GM12878 (cell line): ENCODE measurements at regions not wholly inside any gene's neighbourhood (a gene's known extent, or its start where the extent isn't known, plus 50 kb on each side); places are given as distances from the start of the nearest gene placed in this dataset.

Experiments used
- ATAC-seq: fragments of 200-7000 bp; cut with Tn5 transposase; 3 replicates; pipeline ENCODE4 v1.9.1; 2020; ENCODE audit warnings: mild to moderate bottlenecking, moderate library complexity
- BruUV-seq: library from RNA; stranded (reverse); fragments of 400-500 nt; replicated peaks from 2 replicates; lab custom pipeline; 2021; lab: Mats Ljungman, UMichigan
- CTCF ChIA-PET: fragments of 300-600 bp; sonication (Branson Sonifier 250); formaldehyde crosslinking; extraction: SDS; loops from one replicate; lab custom pipeline; 2021; ENCODE audit warnings: inconsistent platforms; lab: Yijun Ruan, JAX
- POLR2A ChIA-PET: fragments of 350-600 bp; formaldehyde crosslinking; extraction: SDS; loops from one replicate; lab custom pipeline; 2021; ENCODE audit warnings: inconsistent platforms; lab: Charles Lee
- RAD21 ChIA-PET: fragments of 300-600 bp; sonication (Branson Sonifier 250); formaldehyde crosslinking; loops from one replicate; lab custom pipeline; 2023; ENCODE audit warnings: antibody characterized with exemption; ENCODE audit not compliant: unreplicated experiment; lab: Charles Lee
- SMC1A ChIA-PET: fragments of 300-600 bp; sonication (Branson Sonifier 250); formaldehyde crosslinking; loops from one replicate; lab custom pipeline; 2023; ENCODE audit not compliant: unreplicated experiment, uncharacterized antibody; lab: Charles Lee
- DNase-seq: peaks from one replicate; pipeline ENCODE4 v3.0.0-alpha.2; 2011; ENCODE audit warnings: low read depth, low spot score
- FAIRE-seq: peaks from 3 replicates; lab custom pipeline; 2011; peaks lifted over from hg19 to GRCh38; lab: Jason Lieb, UNC
- H2AFZ ChIP-seq: 2 replicates; pipeline ENCODE4 v1.6.0; 2011; ENCODE audit warnings: low read depth, low read length, control low read depth; ENCODE audit not compliant: control insufficient read depth
- H3K27ac ChIP-seq: 2 replicates; pipeline ENCODE4 v1.5.1; 2011; ENCODE audit warnings: control low read depth; ENCODE audit not compliant: control insufficient read depth, insufficient read depth
- H3K27me3 ChIP-seq, 2 experiments: replicated peaks in 1 of 2; 2 replicates each; pipeline versions ENCODE4 v1.6.0 to v1.6.1; 2011; ENCODE audit warnings: low read length in 1 of 2; ENCODE audit not compliant: control insufficient read depth in 2 of 2, insufficient read depth in 2 of 2
- H3K36me3 ChIP-seq, 2 experiments: 2 replicates each; pipeline ENCODE4 v1.5.1; 2011; ENCODE audit warnings: low read length in 1 of 2; ENCODE audit not compliant: control insufficient read depth in 2 of 2, insufficient read depth in 2 of 2
- H3K4me1 ChIP-seq: 2 replicates; pipeline ENCODE4 v1.6.1; 2011; ENCODE audit warnings: mild to moderate bottlenecking, low read length, moderate library complexity, mixed read lengths; ENCODE audit not compliant: control insufficient read depth, insufficient read depth
- H3K4me2 ChIP-seq: 2 replicates; pipeline ENCODE4 v1.6.0; 2011; ENCODE audit warnings: control low read depth; ENCODE audit not compliant: control insufficient read depth, insufficient read depth
- H3K4me3 ChIP-seq: fragments of 200-600 bp; sonication (generic); 2 replicates; pipeline ENCODE4 v1.5.1; 2016
- H3K79me2 ChIP-seq: 2 replicates; pipeline ENCODE4 v1.6.0; 2011; ENCODE audit warnings: low read length; ENCODE audit not compliant: control insufficient read depth, insufficient read depth
- H3K9ac ChIP-seq: 2 replicates; pipeline ENCODE4 v1.8.0; 2011; ENCODE audit warnings: low read length, control low read depth, mixed read lengths; ENCODE audit not compliant: control insufficient read depth, insufficient read depth
- H3K9me3 ChIP-seq: replicated peaks from 3 replicates; pipeline ENCODE4 v1.5.1; 2011; ENCODE audit warnings: mild to moderate bottlenecking, low read length; ENCODE audit not compliant: control insufficient read depth, insufficient read depth
- H4K20me1 ChIP-seq: 2 replicates; pipeline ENCODE4 v1.6.0; 2011; ENCODE audit not compliant: control insufficient read depth, insufficient read depth
- BRCA1 ChIP-seq: IDR thresholded peaks from 2 replicates; pipeline ENCODE4 v1.6.1; 2011; ENCODE audit warnings: low read depth, low read length, improper control_type of control experiment
- CREB1 ChIP-seq: IDR thresholded peaks from 2 replicates; pipeline ENCODE4 v1.6.1; 2012; ENCODE audit warnings: low read depth, mild to moderate bottlenecking, inconsistent platforms
- FOS ChIP-seq: IDR thresholded peaks from 3 replicates; pipeline ENCODE4 v1.6.1; 2011; ENCODE audit warnings: borderline replicate concordance; ENCODE audit not compliant: insufficient read length; ENCODE audit errors: extremely low read depth
- KLF5 ChIP-seq: fragments of 450-650 bp; IDR thresholded peaks from 2 replicates; pipeline ENCODE4 v1.6.1; 2014; ENCODE audit warnings: mild to moderate bottlenecking; ENCODE audit not compliant: partially characterized antibody
- RAD51 ChIP-seq: fragments of 450-650 bp; IDR thresholded peaks from 2 replicates; pipeline ENCODE4 v1.6.1; 2016; ENCODE audit warnings: moderate library complexity, mild to moderate bottlenecking, inconsistent platforms
- RUNX3 ChIP-seq: IDR thresholded peaks from 2 replicates; pipeline ENCODE4 v1.6.1; 2012; ENCODE audit warnings: low read length, inconsistent platforms
- SIX5 ChIP-seq: IDR thresholded peaks from 2 replicates; pipeline ENCODE4 v1.6.1; 2011; ENCODE audit warnings: mild to moderate bottlenecking, low read depth, low read length, moderate library complexity; ENCODE audit not compliant: severe bottlenecking
- WGBS: methylation state at CpG from one replicate; pipeline ENCODE4 v1.1.6; 2016; ENCODE audit warnings: low lambda C conversion rate; ENCODE audit not compliant: insufficient replicate concordance, insufficient coverage; ENCODE audit errors: missing lambda C conversion rate; 5-methylcytosine and 5-hydroxymethylcytosine counted together
- in situ Hi-C: fragments of 300-500 bp; cut with MboI; formaldehyde crosslinking; loops from 9 replicates; pipeline ENCODE4 v1.14.3; 2018; ENCODE audit warnings: mixed read lengths
- intact Hi-C: fragments of 100-400 bp; cut with micrococcal nuclease; formaldehyde crosslinking; loops from one replicate; pipeline ENCODE4 v1.14.2; 2022; ENCODE audit not compliant: unreplicated experiment
- TF ChIP-seq, protein P1 (sequence below): fragments of 450-650 bp; IDR thresholded peaks from 2 replicates; pipeline ENCODE4 v1.6.1; 2017; ENCODE audit warnings: mild to moderate bottlenecking, moderate library complexity
- TF ChIP-seq, protein P2 (sequence below): fragments of 450-650 bp; IDR thresholded peaks from 2 replicates; pipeline ENCODE4 v1.6.1; 2014; ENCODE audit warnings: mild to moderate bottlenecking
- TF ChIP-seq, protein P3 (sequence below): fragments of 450-650 bp; formaldehyde crosslinking; IDR thresholded peaks from 2 replicates; pipeline ENCODE4 v1.4.0; 2022; ENCODE audit warnings: mild to moderate bottlenecking, moderate library complexity
- TF ChIP-seq, protein P4 (sequence below): IDR thresholded peaks from 2 replicates; pipeline ENCODE4 v1.6.1; 2011; ENCODE audit warnings: borderline replicate concordance, low read depth, mild to moderate bottlenecking, moderate library complexity, mixed read lengths, low read length; ENCODE audit not compliant: insufficient read depth; ENCODE audit errors: extremely low read length
- TF ChIP-seq, protein P5 (sequence below): IDR thresholded peaks from 2 replicates; pipeline ENCODE4 v1.6.1; 2011; ENCODE audit warnings: low read depth, mild to moderate bottlenecking, low read length, moderate library complexity, borderline replicate concordance; ENCODE audit errors: extremely low read depth

GRCh38 chr2:18959200-18959599 is 369.8 kb upstream of the NT5C1B start (continued):
- no peak for TF ChIP-seq SIX5
- TF ChIP-seq, protein P1, sequence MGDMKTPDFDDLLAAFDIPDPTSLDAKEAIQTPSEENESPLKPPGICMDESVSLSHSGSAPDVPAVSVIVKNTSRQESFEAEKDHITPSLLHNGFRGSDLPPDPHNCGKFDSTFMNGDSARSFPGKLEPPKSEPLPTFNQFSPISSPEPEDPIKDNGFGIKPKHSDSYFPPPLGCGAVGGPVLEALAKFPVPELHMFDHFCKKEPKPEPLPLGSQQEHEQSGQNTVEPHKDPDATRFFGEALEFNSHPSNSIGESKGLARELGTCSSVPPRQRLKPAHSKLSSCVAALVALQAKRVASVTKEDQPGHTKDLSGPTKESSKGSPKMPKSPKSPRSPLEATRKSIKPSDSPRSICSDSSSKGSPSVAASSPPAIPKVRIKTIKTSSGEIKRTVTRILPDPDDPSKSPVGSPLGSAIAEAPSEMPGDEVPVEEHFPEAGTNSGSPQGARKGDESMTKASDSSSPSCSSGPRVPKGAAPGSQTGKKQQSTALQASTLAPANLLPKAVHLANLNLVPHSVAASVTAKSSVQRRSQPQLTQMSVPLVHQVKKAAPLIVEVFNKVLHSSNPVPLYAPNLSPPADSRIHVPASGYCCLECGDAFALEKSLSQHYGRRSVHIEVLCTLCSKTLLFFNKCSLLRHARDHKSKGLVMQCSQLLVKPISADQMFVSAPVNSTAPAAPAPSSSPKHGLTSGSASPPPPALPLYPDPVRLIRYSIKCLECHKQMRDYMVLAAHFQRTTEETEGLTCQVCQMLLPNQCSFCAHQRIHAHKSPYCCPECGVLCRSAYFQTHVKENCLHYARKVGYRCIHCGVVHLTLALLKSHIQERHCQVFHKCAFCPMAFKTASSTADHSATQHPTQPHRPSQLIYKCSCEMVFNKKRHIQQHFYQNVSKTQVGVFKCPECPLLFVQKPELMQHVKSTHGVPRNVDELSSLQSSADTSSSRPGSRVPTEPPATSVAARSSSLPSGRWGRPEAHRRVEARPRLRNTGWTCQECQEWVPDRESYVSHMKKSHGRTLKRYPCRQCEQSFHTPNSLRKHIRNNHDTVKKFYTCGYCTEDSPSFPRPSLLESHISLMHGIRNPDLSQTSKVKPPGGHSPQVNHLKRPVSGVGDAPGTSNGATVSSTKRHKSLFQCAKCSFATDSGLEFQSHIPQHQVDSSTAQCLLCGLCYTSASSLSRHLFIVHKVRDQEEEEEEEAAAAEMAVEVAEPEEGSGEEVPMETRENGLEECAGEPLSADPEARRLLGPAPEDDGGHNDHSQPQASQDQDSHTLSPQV = no peak

- ChIA-PET SMC1A (no interaction called here), POLR2A (no interaction called here), CTCF (no interaction called here), RAD21 (no interaction called here)
- WGBS = 76% methylated on average over 1 of the region's 1 CpG
- Histone ChIP-seq H3K27me3 (no peaks in the 10 kb centered on the region; a peak in 1 of 4 replicates), H3K36me3 (no peaks in the 10 kb centered on the region), H3K27ac (no peak overlapping the region), H3K4me2 (no peak overlapping the region), H4K20me1 (no peaks in the 10 kb centered on the region), H3K4me3 (no peak overlapping the region), H3K9ac (no peak overlapping the region), H3K4me1 (no peaks in the 10 kb centered on the region), H2AFZ (no peak overlapping the region), H3K79me2 (no peaks in the 10 kb centered on the region), H3K9me3 (no peaks in the 10 kb centered on the region)
- no peak for FAIRE-seq
- ATAC-seq = no peak
- BruUV-seq = no TSS peak
- no peak for DNase-seq
- intact Hi-C loops = no loop called here
- in situ Hi-C loops = no loop called here
- TF ChIP-seq, protein P2, sequence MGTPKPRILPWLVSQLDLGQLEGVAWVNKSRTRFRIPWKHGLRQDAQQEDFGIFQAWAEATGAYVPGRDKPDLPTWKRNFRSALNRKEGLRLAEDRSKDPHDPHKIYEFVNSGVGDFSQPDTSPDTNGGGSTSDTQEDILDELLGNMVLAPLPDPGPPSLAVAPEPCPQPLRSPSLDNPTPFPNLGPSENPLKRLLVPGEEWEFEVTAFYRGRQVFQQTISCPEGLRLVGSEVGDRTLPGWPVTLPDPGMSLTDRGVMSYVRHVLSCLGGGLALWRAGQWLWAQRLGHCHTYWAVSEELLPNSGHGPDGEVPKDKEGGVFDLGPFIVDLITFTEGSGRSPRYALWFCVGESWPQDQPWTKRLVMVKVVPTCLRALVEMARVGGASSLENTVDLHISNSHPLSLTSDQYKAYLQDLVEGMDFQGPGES = no peak
- TF ChIP-seq RUNX3 = no peak
- no peak for TF ChIP-seq CREB1
- TF ChIP-seq, protein P3, sequence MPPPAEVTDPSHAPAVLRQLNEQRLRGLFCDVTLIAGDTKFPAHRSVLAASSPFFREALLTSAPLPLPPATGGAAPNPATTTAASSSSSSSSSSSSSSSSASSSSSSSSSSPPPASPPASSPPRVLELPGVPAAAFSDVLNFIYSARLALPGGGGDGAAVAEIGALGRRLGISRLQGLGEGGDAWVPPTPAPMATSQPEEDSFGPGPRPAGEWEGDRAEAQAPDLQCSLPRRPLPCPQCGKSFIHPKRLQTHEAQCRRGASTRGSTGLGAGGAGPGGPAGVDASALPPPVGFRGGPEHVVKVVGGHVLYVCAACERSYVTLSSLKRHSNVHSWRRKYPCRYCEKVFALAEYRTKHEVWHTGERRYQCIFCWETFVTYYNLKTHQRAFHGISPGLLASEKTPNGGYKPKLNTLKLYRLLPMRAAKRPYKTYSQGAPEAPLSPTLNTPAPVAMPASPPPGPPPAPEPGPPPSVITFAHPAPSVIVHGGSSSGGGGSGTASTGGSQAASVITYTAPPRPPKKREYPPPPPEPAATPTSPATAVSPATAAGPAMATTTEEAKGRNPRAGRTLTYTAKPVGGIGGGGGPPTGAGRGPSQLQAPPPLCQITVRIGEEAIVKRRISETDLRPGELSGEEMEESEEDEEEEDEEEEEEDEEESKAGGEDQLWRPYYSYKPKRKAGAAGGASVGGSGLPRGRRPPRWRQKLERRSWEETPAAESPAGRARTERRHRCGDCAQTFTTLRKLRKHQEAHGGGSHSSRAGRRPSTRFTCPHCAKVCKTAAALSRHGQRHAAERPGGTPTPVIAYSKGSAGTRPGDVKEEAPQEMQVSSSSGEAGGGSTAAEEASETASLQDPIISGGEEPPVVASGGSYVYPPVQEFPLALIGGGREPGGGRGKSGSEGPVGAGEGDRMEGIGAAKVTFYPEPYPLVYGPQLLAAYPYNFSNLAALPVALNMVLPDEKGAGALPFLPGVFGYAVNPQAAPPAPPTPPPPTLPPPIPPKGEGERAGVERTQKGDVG = no peak
- no peak for TF ChIP-seq RAD51
- TF ChIP-seq, protein P4, sequence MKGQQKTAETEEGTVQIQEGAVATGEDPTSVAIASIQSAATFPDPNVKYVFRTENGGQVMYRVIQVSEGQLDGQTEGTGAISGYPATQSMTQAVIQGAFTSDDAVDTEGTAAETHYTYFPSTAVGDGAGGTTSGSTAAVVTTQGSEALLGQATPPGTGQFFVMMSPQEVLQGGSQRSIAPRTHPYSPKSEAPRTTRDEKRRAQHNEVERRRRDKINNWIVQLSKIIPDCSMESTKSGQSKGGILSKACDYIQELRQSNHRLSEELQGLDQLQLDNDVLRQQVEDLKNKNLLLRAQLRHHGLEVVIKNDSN = no peak
- no peak for TF ChIP-seq BRCA1
- TF ChIP-seq, protein P5, sequence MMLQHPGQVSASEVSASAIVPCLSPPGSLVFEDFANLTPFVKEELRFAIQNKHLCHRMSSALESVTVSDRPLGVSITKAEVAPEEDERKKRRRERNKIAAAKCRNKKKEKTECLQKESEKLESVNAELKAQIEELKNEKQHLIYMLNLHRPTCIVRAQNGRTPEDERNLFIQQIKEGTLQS = no peak
- no peak for TF ChIP-seq FOS
- no peak for TF ChIP-seq KLF5
Measured at GRCh38 chr2:18957909-18958308, 368.5 kb upstream of the NT5C1B start.
